NCI-H345 treated with DMSO at 0.1 percent for 48 hours (cell line): ENCODE measurements at regions not wholly inside any gene's neighbourhood (a gene's known extent, or its start where the extent isn't known, plus 50 kb on each side); places are given as distances from the start of the nearest gene placed in this dataset.
"Not testable (repeated sequence)": the region's sequence is repeated elsewhere in the genome, so short reads cannot be mapped to it uniquely, and the experiment has no call there.

Experiments
- DNase-seq: peaks from one replicate; lab custom pipeline; 2025; ENCODE audit not compliant: unreplicated experiment; lab: John Stamatoyannopoulos, UW

- no peak for DNase-seq
These were observed 1588.9 kb upstream of the PRMT6 start for GRCh38 chr1:105467549-105467948.

- not testable (repeated sequence) for DNase-seq
These were observed 1585.9 kb upstream of the PRMT6 start for GRCh38 chr1:105470541-105470940.

- no peak for DNase-seq
These were observed 1573.0 kb upstream of the PRMT6 start for GRCh38 chr1:105483436-105483835.

GRCh38 chr1:105485207-105485606 lies 1571.3 kb upstream of the PRMT6 start:
- DNase-seq: no peak

GRCh38 chr1:105492921-105493320 lies 1563.6 kb upstream of the PRMT6 start:
- no peak for DNase-seq

- DNase-seq: no peak
These were observed 1540.4 kb upstream of the PRMT6 start for GRCh38 chr1:105516068-105516467.

- no peak for DNase-seq
These were observed 1522.5 kb upstream of the PRMT6 start for GRCh38 chr1:105533996-105534395.

- DNase-seq: no peak
These were observed 1512.0 kb upstream of the PRMT6 start for GRCh38 chr1:105544475-105544874.

GRCh38 chr1:105556266-105556665 lies 1500.2 kb upstream of the PRMT6 start:
- DNase-seq: no peak

- DNase-seq: no peak
These were observed 1498.5 kb upstream of the PRMT6 start for GRCh38 chr1:105558023-105558422.

- DNase-seq: no peak
These were observed 1491.5 kb upstream of the PRMT6 start for GRCh38 chr1:105565006-105565405.

- DNase-seq: no peak
These were observed 1470.7 kb upstream of the PRMT6 start for GRCh38 chr1:105585791-105586190.

GRCh38 chr1:105591681-105592080 lies 1464.8 kb upstream of the PRMT6 start:
- no peak for DNase-seq

GRCh38 chr1:105608713-105609112 lies 1447.8 kb upstream of the PRMT6 start:
- DNase-seq: no peak

GRCh38 chr1:105626276-105626987 lies 1430.0 kb upstream of the PRMT6 start:
- no peak for DNase-seq

GRCh38 chr1:105631153-105631744 lies 1425.2 kb upstream of the PRMT6 start:
- DNase-seq: not testable (repeated sequence)

- DNase-seq: no peak
These were observed 1423.9 kb upstream of the PRMT6 start for GRCh38 chr1:105632342-105633196.

- no peak for DNase-seq
These were observed 1420.4 kb upstream of the PRMT6 start for GRCh38 chr1:105636052-105636451.

GRCh38 chr1:105641407-105641806 lies 1415.1 kb upstream of the PRMT6 start:
- DNase-seq: no peak

GRCh38 chr1:105652109-105652508 lies 1404.4 kb upstream of the PRMT6 start:
- DNase-seq: no peak

- DNase-seq: no peak
These were observed 1401.4 kb upstream of the PRMT6 start for GRCh38 chr1:105655032-105655431.

- no peak for DNase-seq
These were observed 1392.0 kb upstream of the PRMT6 start for GRCh38 chr1:105664495-105664894.
